H1 (cell line): ENCODE measurements at regions not wholly inside any gene's neighbourhood (a gene's known extent, or its start where the extent isn't known, plus 50 kb on each side); places are given as distances from the start of the nearest gene placed in this dataset.

ENCODE experiments used
- NANOG ChIP-seq: IDR thresholded peaks from 2 replicates; pipeline ENCODE4 v1.6.1; 2011; ENCODE audit warnings: low read length, low read depth, mild to moderate bottlenecking, inconsistent platforms; ENCODE audit not compliant: insufficient read depth, poor library complexity, severe bottlenecking
- POU5F1 ChIP-seq: IDR thresholded peaks from 2 replicates; pipeline ENCODE4 v1.6.1; 2011; ENCODE audit warnings: low read depth, mild to moderate bottlenecking, low read length, moderate library complexity
- SIN3A ChIP-seq, 2 experiments: IDR thresholded peaks in 1 of 2; conservative IDR thresholded peaks in 1 of 2; 2 replicates each; pipeline ENCODE4 v1.6.1; 2011 to 2012; ENCODE audit warnings: low read length in 2 of 2, improper control_type of control experiment in 1 of 2, low read depth in 1 of 2, mild to moderate bottlenecking in 1 of 2
- TAF7 ChIP-seq: optimal IDR thresholded peaks from 2 replicates; pipeline ENCODE3; 2011; ENCODE audit warnings: low read depth, mild to moderate bottlenecking, inconsistent platforms, low read length, moderate library complexity, borderline replicate concordance

DNA sequence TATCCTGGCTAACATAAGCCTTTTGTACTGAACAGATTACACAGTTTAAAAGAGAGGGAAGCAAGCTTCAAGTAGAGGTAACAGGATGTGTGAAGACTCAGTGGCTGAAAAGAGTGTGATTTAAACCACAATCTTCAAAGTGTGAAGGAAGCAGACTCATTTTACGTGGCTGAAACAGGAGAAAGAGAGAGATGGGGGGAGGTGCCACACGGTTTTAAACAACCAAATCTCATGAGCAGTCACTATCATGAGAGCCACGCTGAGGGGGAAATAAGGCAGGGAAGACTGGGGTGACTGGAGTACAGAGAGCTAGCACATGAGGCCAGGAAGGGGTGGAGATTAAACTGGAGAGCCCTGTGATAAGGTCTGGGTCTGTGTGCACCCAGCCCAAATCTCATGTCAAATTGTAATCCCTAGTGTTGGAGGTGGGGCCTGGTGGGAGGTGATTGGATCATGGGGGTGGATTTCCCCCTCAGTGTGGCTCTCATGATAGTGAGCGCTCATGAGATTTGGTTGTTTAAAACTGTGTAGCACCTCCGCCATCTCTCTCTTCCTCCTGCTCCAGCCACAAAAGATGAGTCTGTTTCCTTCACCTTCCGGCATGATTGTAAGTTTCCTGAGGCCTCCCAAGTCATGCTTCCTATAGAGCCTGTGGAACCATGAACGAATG is 318.6 kb upstream of the CD180 start (continued):
- TF ChIP-seq NANOG (no peak), SIN3A (conservative IDR thresholded peaks at IDR 0.05 in 1 of 2, IDR thresholded peaks at IDR 0.05 in 1 of 2; ENCODE audit: low read depth in 1 of 2, low read length in 2 of 2) (no peak), POU5F1 (no peak), TAF7 (no peak)
